GM10266 (cell line): ENCODE measurements at regions not wholly inside any gene's neighbourhood (a gene's known extent, or its start where the extent isn't known, plus 50 kb on each side); places are given as distances from the start of the nearest gene placed in this dataset.
"Not testable (repeated sequence)": the region's sequence is repeated elsewhere in the genome, so short reads cannot be mapped to it uniquely, and the experiment has no call there.

Source experiments
- DNase-seq: peaks from one replicate; pipeline ENCODE4 v3.0.0; 2012; ENCODE audit errors: extremely low spot score
- CTCF ChIP-seq: IDR thresholded peaks from 2 replicates; pipeline ENCODE4 v1.5.1; 2012; ENCODE audit warnings: mild to moderate bottlenecking, low read depth; ENCODE audit not compliant: control insufficient read depth, insufficient read depth; ENCODE audit errors: missing control alignments

- TF ChIP-seq CTCF = no peak
- DNase-seq = no peak
These were observed 129.0 kb upstream of the RREB1 start for GRCh38 chr6:6978731-6979130.

GRCh38 chr6:6980999-6981597, 126.7 kb upstream of the RREB1 start:
- TF ChIP-seq CTCF = no peak
- DNase-seq = no peak

GRCh38 chr6:6981681-6982322, 126.0 kb upstream of the RREB1 start:
- no peak for DNase-seq
- TF ChIP-seq CTCF = no peak

- no peak for DNase-seq
- no peak for TF ChIP-seq CTCF
These were observed 125.1 kb upstream of the RREB1 start for GRCh38 chr6:6982663-6983062.

- no peak for DNase-seq
- no peak for TF ChIP-seq CTCF
These were observed 123.0 kb upstream of the RREB1 start for GRCh38 chr6:6984585-6985366.

GRCh38 chr6:6986344-6986743, 121.4 kb upstream of the RREB1 start:
- no peak for DNase-seq
- no peak for TF ChIP-seq CTCF

GRCh38 chr6:6987749-6988148, 120.0 kb upstream of the RREB1 start:
- DNase-seq = no peak
- no peak for TF ChIP-seq CTCF

GRCh38 chr6:6990059-6990458, 117.7 kb upstream of the RREB1 start:
- DNase-seq = not testable (repeated sequence)
